ENCODE measurements at regions not wholly inside any gene's neighbourhood (a gene's known extent, or its start where the extent isn't known, plus 50 kb on each side); places are given as distances from the start of the nearest gene placed in this dataset.
A peak's percentile ranks its signal among the peaks of the same experiment; 100 is the strongest.

DNA sequence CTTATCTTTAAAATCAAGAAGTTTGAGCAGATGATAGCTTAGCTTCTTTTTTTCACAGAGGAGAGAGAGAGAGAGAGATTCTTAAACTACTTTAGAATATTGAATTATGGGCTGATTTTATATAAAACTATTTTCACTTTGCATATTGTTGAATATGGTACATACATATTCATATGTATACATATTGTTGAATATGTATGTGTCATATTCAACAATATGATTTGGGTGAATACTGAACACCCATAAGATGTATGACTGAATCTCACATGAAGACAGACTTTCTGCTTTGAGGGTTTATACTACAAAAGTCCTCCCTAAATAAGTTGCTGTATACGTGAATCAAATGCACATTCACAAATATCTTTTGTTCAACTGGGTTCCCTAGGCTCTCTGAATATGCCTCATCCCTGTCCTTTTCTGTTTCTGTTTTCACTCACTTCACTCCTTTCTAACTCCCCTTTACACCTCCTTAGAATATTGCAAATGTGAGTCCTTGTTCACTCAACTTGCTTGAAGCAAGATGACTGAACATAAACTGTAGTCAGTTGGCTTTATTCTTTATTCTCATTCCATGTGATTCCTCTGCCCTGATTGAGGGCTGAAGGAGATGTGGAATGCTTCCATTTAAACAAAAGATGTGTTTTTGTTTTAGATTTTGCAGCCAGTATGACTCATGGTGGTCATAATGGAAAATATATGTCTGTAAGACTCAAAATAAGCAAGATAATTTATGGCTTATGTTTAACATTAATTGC lies 225.4 kb upstream of the DAB2 start:
- no peak overlapping the region for H3K27ac ChIP-seq

GRCh38 chr5:39648848-39649227 lies 224.1 kb upstream of the DAB2 start:
- no peak overlapping the region for H3K27ac ChIP-seq
- TF ChIP-seq CTCF (conservative IDR thresholded peaks at IDR 0.05) (peak; percentile 40), ZFX (IDR thresholded peaks at IDR 0.05) (no peak)

More for the DNA sequence above, 225.4 kb upstream of the DAB2 start:
- TF ChIP-seq CTCF (conservative IDR thresholded peaks at IDR 0.05): no peak
- no peak for TF ChIP-seq ZFX (IDR thresholded peaks at IDR 0.05)

- no peak for TF ChIP-seq ZFX (IDR thresholded peaks at IDR 0.05)
- TF ChIP-seq CTCF (conservative IDR thresholded peaks at IDR 0.05): no peak
- H3K27ac ChIP-seq: no peak overlapping the region
Measured at GRCh38 chr5:39648085-39648847, 223.5 kb upstream of the DAB2 start.

DNA sequence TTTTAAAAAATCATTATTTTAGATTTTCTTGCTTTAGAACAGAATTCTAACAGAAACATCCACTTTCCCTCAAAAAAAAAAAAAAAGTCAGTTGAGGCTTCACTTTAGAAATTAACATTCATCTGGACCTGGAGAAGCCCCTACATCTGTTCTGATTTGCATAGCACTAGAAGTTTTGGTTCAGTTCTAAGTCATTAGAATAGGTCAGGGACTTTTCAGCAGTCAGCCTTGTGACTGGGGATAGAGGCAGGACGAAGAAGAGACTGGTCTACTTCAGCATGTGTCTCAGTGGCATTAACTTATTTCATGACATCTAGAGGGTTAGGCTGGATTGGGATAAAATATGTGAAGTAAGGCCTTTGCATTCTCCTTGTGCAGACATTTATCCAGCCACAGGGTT lies 215.8 kb upstream of the DAB2 start:
- no peak for TF ChIP-seq ZFX (IDR thresholded peaks at IDR 0.05)
- no peak overlapping the region for H3K27ac ChIP-seq

DNA sequence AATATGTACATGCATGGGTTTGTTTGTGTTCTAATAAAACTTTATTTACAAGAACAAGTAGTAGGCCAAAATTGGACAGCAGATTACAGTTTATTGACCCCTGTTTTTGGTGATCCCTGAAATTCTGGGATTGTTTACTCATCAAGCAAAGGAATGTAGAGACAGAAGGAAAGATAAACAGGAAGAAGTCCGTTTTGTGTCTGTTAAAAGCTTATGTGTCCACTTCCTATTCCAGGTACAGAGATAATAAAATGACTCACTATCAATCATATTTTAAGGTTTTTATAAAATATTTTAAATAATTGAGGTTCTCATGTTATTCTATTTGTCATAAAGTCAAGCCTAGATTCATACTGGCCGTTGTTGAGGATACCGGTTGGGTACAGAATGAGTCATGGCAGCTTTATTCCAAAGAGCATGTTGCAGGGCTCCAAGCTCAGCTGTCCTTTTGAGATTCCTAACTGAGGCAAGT lies 214.9 kb upstream of the DAB2 start:
- H3K27ac ChIP-seq: no peak overlapping the region; the same call in 1 of the 2 replicates
- TF ChIP-seq ZFX (IDR thresholded peaks at IDR 0.05) (no peak), CTCF (conservative IDR thresholded peaks at IDR 0.05) (no peak)

DNA sequence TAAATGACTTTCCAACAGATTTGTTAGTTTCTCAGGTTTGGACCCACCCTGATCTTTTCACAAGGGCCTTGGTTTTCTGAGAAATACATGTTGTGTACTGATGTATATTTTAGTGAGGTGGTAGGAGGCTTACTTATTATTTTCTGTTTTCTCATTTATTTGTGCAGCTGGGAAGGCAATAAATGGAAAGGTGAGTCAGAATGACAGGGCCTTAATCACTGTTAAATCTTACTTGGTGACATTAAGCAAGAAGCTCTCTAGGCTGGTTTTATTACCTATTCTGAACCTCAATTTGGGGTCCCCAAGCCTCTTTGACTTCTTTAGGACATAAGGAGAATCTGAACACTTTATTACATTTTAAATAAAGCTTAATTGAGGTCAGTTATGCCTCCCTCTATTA lies 214.0 kb upstream of the DAB2 start:
- H3K27ac ChIP-seq: no peak overlapping the region
- TF ChIP-seq ZFX (IDR thresholded peaks at IDR 0.05): no peak

- TF ChIP-seq ZFX (IDR thresholded peaks at IDR 0.05) (no peak), CTCF (conservative IDR thresholded peaks at IDR 0.05) (no peak)
- H3K27ac ChIP-seq: no peak overlapping the region
Measured at GRCh38 chr5:39633057-39633456, 208.3 kb upstream of the DAB2 start.

DNA sequence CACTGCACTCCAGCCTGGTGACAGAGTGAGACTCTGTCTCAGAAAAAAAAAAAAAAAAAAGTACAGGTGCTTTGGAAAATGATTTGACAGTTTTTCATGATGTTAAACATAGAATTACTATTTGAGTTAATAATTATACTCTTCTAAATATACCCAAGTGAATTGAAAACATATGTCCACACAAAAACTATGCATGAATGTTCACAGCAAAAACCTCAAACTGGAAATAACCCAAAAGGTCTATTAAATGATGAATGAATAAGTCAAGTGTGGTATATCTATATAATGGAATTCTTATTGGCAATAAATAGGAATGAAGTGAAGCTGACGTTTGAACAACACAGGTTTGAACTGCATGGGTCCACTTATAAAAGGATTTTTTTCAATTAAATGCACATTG lies 207.2 kb upstream of the DAB2 start:
- H3K27ac ChIP-seq: no peak overlapping the region
- TF ChIP-seq CTCF (conservative IDR thresholded peaks at IDR 0.05) (no peak), ZFX (IDR thresholded peaks at IDR 0.05) (no peak)
